ENCODE measurements at regions not wholly inside any gene's neighbourhood (a gene's known extent, or its start where the extent isn't known, plus 50 kb on each side); places are given as distances from the start of the nearest gene placed in this dataset.

DNA sequence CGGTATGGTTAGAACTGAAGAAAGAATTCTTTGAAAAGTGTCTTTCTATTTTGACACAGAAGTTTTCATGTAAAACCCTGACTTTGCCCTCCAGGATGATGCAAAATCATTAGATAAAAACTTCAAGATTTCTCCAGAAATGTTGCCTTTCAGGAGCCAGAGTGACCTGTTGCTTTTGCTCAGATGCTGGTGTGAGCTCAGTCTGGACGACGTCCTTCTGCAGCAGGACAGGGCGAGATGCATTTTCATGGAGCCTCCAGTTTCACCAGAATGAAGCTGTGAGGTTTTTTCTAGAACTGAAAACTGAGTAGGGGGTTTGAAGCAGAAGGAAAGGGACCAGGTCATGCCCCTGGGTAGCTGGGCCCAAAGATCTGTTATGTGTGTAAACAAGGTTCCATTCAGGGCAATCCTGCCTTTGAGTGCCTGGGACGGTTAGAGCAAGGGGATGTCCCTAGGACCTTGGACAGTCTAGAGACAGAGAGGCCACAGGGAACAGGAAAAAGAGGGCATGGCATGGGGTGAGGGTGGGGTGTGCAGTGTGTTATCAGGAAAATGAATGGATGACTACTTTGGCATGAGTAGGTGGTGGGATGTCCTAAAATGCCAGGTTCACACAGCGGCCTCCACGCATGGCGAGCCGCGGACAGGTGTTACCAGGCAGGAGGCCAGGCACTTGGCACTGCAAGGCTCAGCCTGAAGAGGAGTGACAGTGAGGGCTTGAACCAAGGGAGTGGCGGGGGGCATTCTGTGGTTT is 356.3 kb downstream of the CXCL12 start:
- TF ChIP-seq TAF1 (IDR thresholded peaks at IDR 0.05; ENCODE audit: borderline replicate concordance, insufficient read depth, low read length), result no peak
- no peak for TF ChIP-seq SIN3A (IDR thresholded peaks at IDR 0.05; ENCODE audit: borderline replicate concordance, insufficient read depth, low read length)
- TF ChIP-seq REST (IDR thresholded peaks at IDR 0.05; ENCODE audit: insufficient read depth in 1 of 2, low read depth in 2 of 2, low read length in 2 of 2), result no peak
- no peak for TF ChIP-seq POLR2AphosphoS5 (IDR thresholded peaks at IDR 0.05; ENCODE audit: low read depth, low read length)
- no peak for TF ChIP-seq FOXP2 (optimal IDR thresholded peaks at IDR 0.05; ENCODE audit: borderline replicate concordance, extremely low read depth, extremely low read length, insufficient read depth)

- no peak for TF ChIP-seq REST (IDR thresholded peaks at IDR 0.05; ENCODE audit: insufficient read depth in 1 of 2, low read depth in 2 of 2, low read length in 2 of 2)
- no peak for TF ChIP-seq FOXP2 (optimal IDR thresholded peaks at IDR 0.05; ENCODE audit: borderline replicate concordance, extremely low read depth, extremely low read length, insufficient read depth)
- no peak for TF ChIP-seq SIN3A (IDR thresholded peaks at IDR 0.05; ENCODE audit: borderline replicate concordance, insufficient read depth, low read length)
- no peak for TF ChIP-seq TAF1 (IDR thresholded peaks at IDR 0.05; ENCODE audit: borderline replicate concordance, insufficient read depth, low read length)
These were observed 360.4 kb downstream of the CXCL12 start for GRCh38 chr10:44024356-44025116.

- TF ChIP-seq POLR2AphosphoS5 (IDR thresholded peaks at IDR 0.05; ENCODE audit: low read depth, low read length), result no peak
- TF ChIP-seq FOXP2 (optimal IDR thresholded peaks at IDR 0.05; ENCODE audit: borderline replicate concordance, extremely low read depth, extremely low read length, insufficient read depth), result no peak
- TF ChIP-seq SIN3A (IDR thresholded peaks at IDR 0.05; ENCODE audit: borderline replicate concordance, insufficient read depth, low read length), result no peak
- TF ChIP-seq TAF1 (IDR thresholded peaks at IDR 0.05; ENCODE audit: borderline replicate concordance, insufficient read depth, low read length), result no peak
- TF ChIP-seq REST (IDR thresholded peaks at IDR 0.05; ENCODE audit: insufficient read depth in 1 of 2, low read depth in 2 of 2, low read length in 2 of 2), result no peak
These were observed 361.4 kb downstream of the CXCL12 start for GRCh38 chr10:44023517-44023916.

DNA sequence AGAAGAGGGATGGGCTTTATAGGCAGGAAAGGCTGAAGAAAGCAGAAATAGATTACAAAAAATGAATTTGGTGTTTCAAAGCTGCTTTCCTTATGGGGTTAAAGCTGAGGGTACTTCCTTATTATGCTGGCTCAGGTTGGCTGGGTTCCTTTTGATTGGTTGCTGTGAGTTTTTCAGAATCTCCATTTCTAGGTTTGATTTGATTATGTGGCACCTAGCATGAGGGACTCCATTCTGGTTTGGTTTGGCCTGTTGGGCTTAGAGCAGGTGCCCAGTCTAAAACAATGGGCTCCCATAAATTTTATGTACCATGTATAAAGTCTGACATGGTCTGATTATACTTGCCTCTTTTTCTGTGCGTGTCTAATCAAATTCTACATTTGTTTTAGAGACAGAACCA is 362.7 kb downstream of the CXCL12 start:
- no peak for TF ChIP-seq FOXP2 (optimal IDR thresholded peaks at IDR 0.05; ENCODE audit: borderline replicate concordance, extremely low read depth, extremely low read length, insufficient read depth)
- no peak for TF ChIP-seq REST (IDR thresholded peaks at IDR 0.05; ENCODE audit: insufficient read depth in 1 of 2, low read depth in 2 of 2, low read length in 2 of 2)
- no peak for TF ChIP-seq POLR2AphosphoS5 (IDR thresholded peaks at IDR 0.05; ENCODE audit: low read depth, low read length)
- TF ChIP-seq TAF1 (IDR thresholded peaks at IDR 0.05; ENCODE audit: borderline replicate concordance, insufficient read depth, low read length), result no peak
- TF ChIP-seq SIN3A (IDR thresholded peaks at IDR 0.05; ENCODE audit: borderline replicate concordance, insufficient read depth, low read length), result no peak
